MM.1S (cell line): ENCODE measurements at regions not wholly inside any gene's neighbourhood (a gene's known extent, or its start where the extent isn't known, plus 50 kb on each side); places are given as distances from the start of the nearest gene placed in this dataset.
"Not testable (repeated sequence)": the region's sequence is repeated elsewhere in the genome, so short reads cannot be mapped to it uniquely, and the experiment has no call there.

Experiments
- CTCF ChIP-seq: fragments of 300-600 bp; sonication (generic); IDR thresholded peaks from 2 replicates; pipeline ENCODE4 v1.5.1; 2016; ENCODE audit warnings: antibody characterized with exemption, low read length, mixed read lengths
- EZH2 ChIP-seq: fragments of 300-600 bp; sonication (generic); optimal IDR thresholded peaks from 2 replicates; pipeline ENCODE3; 2017; ENCODE audit warnings: low read depth, mild to moderate bottlenecking, antibody characterized with exemption, low read length, mixed read lengths

- TF ChIP-seq CTCF, EZH2: not testable (repeated sequence)
Observed at GRCh38 chr2:111609146-111609844, 274.7 kb downstream of the ANAPC1 start.
